Fibroblast of lung (primary cell): ENCODE measurements at regions not wholly inside any gene's neighbourhood (a gene's known extent, or its start where the extent isn't known, plus 50 kb on each side); places are given as distances from the start of the nearest gene placed in this dataset.

ENCODE experiments used
- EZH2 ChIP-seq: IDR thresholded peaks from 2 replicates; pipeline ENCODE4 v1.5.1; 2012; ENCODE audit warnings: low read length, control low read depth, mild to moderate bottlenecking; ENCODE audit errors: missing control alignments
- TF ChIP-seq, protein P1 (sequence below), 2 donors: IDR thresholded peaks in 1 of 2; conservative IDR thresholded peaks in 1 of 2; 1 replicate in 1 of 2; 2 replicates in 1 of 2; pipeline ENCODE4 v1.5.1; 2011 to 2012; ENCODE audit warnings: low read length in 2 of 2, control low read depth in 1 of 2, inconsistent platforms in 1 of 2, low read depth in 1 of 2, mild to moderate bottlenecking in 1 of 2

DNA sequence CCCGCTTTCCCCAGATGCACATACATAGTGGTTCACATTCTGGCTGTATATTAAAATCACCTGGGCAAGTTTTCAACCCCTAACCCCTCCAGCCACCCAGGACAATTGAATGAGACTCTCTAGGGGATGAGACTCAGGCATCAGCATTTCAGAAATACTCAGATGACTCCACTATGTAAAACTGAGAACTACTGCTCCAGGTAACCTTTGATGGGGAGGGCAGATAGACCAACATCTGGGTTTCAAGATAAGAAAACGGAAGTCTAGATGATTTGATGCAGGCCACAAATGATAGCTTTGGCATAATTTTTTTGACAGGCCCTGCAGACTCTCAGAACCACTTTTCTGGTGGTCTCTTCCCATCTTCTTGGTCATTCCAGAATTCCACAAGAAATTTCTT is 341.1 kb downstream of the EMP1 start:
- TF ChIP-seq, protein P1, sequence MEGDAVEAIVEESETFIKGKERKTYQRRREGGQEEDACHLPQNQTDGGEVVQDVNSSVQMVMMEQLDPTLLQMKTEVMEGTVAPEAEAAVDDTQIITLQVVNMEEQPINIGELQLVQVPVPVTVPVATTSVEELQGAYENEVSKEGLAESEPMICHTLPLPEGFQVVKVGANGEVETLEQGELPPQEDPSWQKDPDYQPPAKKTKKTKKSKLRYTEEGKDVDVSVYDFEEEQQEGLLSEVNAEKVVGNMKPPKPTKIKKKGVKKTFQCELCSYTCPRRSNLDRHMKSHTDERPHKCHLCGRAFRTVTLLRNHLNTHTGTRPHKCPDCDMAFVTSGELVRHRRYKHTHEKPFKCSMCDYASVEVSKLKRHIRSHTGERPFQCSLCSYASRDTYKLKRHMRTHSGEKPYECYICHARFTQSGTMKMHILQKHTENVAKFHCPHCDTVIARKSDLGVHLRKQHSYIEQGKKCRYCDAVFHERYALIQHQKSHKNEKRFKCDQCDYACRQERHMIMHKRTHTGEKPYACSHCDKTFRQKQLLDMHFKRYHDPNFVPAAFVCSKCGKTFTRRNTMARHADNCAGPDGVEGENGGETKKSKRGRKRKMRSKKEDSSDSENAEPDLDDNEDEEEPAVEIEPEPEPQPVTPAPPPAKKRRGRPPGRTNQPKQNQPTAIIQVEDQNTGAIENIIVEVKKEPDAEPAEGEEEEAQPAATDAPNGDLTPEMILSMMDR (conservative IDR thresholded peaks at IDR 0.05 in 1 of 2, IDR thresholded peaks at IDR 0.05 in 1 of 2; ENCODE audit: low read depth in 1 of 2, low read length in 2 of 2) = no peak
- no peak for TF ChIP-seq EZH2
